K562 (cell line): ENCODE measurements at regions not wholly inside any gene's neighbourhood (a gene's known extent, or its start where the extent isn't known, plus 50 kb on each side); places are given as distances from the start of the nearest gene placed in this dataset.

ENCODE experiments used
- CBFB ChIP-seq: sonication (generic); formaldehyde crosslinking; IDR thresholded peaks from 2 replicates; pipeline ENCODE4 v1.4.0; 2020; ENCODE audit warnings: mild to moderate bottlenecking, missing genetic modification reagents
- CEBPG ChIP-seq, 3 experiments: fragments of 200-800 bp in 1 of 3; sonication (Bioruptor generic) in 1 of 3; sonication (generic) in 1 of 3; formaldehyde crosslinking in 1 of 3; IDR thresholded peaks in 2 of 3; conservative IDR thresholded peaks in 1 of 3; 2 replicates each; pipeline versions ENCODE4 v1.6.1 to v1.8.0; 2016 to 2022; ENCODE audit warnings: missing compliant biosample characterization in 2 of 3, missing genetic modification characterization in 2 of 3, mild to moderate bottlenecking in 1 of 3, missing genetic modification reagents in 1 of 3
- HMGN3 ChIP-seq: IDR thresholded peaks from 2 replicates; pipeline ENCODE4 v1.6.1; 2011; ENCODE audit warnings: borderline replicate concordance, low read depth, mild to moderate bottlenecking, mixed read lengths, low read length; ENCODE audit not compliant: insufficient read length; ENCODE audit errors: extremely low read depth
- KLF6 ChIP-seq: fragments of 250-450 bp; sonication (Bioruptor Pico); IDR thresholded peaks from 2 replicates; pipeline ENCODE4 v1.4.0; 2020; ENCODE audit warnings: mild to moderate bottlenecking, moderate library complexity, borderline replicate concordance
- POLR3A ChIP-seq: IDR thresholded peaks from 2 replicates; pipeline ENCODE4 v1.6.1; 2011; ENCODE audit warnings: borderline replicate concordance, mild to moderate bottlenecking, moderate library complexity; ENCODE audit not compliant: insufficient read length, insufficient read depth; ENCODE audit errors: extremely low read depth
- ZNF24 ChIP-seq: fragments of 450-650 bp; IDR thresholded peaks from 2 replicates; pipeline ENCODE4 v1.6.1; 2016

DNA sequence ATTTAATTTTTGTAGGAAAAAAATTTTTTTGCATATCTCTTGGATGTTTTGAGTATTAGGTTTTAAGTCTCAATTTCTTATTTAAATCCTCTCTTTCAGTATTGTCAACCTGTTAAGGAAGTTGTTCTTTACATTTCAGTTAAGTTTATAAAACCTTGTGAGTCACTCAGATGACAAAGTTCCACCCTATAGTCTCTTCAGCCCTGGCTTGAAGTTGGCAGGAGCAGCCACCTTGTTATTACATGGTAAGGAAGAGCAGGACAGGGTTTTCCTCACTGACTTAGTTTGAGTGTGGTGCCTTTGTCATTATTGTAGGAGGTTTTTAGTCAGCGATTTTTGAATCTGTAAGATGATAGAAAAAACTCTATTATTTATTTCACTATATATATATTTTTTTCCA lies 2143.9 kb downstream of the MRPL39 start:
- TF ChIP-seq HMGN3 (no peak), POLR3A (no peak), CEBPG (CRISPR knock-in tag; IDR thresholded peaks at IDR 0.05) (no peak), CEBPG (tag; conservative IDR thresholded peaks at IDR 0.05 in 1 of 2, IDR thresholded peaks at IDR 0.05 in 1 of 2) (no peak), ZNF24 (no peak), KLF6 (no peak), CBFB (CRISPR knock-in tag) (no peak)
